ENCODE measurements at regions not wholly inside any gene's neighbourhood (a gene's known extent, or its start where the extent isn't known, plus 50 kb on each side); places are given as distances from the start of the nearest gene placed in this dataset.

GRCh38 chr10:105965141-105965540 is 1199.4 kb downstream of the SORCS1 start:
- intact Hi-C loops (cut with micrococcal nuclease) (no loop called here), dilution Hi-C loops (cut with MboI; ENCODE audit: extremely low pct_ligation_motif_present, low sequenced_read_pairs) (no loop called here)
- H3K27ac ChIP-seq (ENCODE audit: insufficient read depth, low read depth, low read length), result no peak overlapping the region
- TF ChIP-seq GATA2 (IDR thresholded peaks at IDR 0.05; ENCODE audit: insufficient read depth, insufficient read length, low read depth, low read length), result no peak
- TF ChIP-seq, protein P1, sequence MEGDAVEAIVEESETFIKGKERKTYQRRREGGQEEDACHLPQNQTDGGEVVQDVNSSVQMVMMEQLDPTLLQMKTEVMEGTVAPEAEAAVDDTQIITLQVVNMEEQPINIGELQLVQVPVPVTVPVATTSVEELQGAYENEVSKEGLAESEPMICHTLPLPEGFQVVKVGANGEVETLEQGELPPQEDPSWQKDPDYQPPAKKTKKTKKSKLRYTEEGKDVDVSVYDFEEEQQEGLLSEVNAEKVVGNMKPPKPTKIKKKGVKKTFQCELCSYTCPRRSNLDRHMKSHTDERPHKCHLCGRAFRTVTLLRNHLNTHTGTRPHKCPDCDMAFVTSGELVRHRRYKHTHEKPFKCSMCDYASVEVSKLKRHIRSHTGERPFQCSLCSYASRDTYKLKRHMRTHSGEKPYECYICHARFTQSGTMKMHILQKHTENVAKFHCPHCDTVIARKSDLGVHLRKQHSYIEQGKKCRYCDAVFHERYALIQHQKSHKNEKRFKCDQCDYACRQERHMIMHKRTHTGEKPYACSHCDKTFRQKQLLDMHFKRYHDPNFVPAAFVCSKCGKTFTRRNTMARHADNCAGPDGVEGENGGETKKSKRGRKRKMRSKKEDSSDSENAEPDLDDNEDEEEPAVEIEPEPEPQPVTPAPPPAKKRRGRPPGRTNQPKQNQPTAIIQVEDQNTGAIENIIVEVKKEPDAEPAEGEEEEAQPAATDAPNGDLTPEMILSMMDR (IDR thresholded peaks at IDR 0.05; ENCODE audit: extremely low read depth in 1 of 2, insufficient read depth in 1 of 2, low read depth in 1 of 2, low read length in 2 of 2), result no peak
- TF ChIP-seq MAX (IDR thresholded peaks at IDR 0.05; ENCODE audit: insufficient read depth, insufficient read length), result no peak
- no peak for TF ChIP-seq POLR2AphosphoS5 (IDR thresholded peaks at IDR 0.05; ENCODE audit: insufficient read depth, low read depth, low read length)
- TF ChIP-seq POLR2A (IDR thresholded peaks at IDR 0.05; ENCODE audit: low read depth, low read length), result no peak
- no peak for TF ChIP-seq JUN (IDR thresholded peaks at IDR 0.05; ENCODE audit: borderline replicate concordance, insufficient read depth, insufficient read length, low read depth)
- no peak for TF ChIP-seq FOS (IDR thresholded peaks at IDR 0.05; ENCODE audit: borderline replicate concordance, insufficient read depth, low read length)
- TF ChIP-seq EZH2 (IDR thresholded peaks at IDR 0.05; ENCODE audit: borderline replicate concordance, low read depth, low read length, severe bottlenecking), result no peak
- no peak for TF ChIP-seq MYC (IDR thresholded peaks at IDR 0.05; ENCODE audit: low read depth, low read length)
- no peak overlapping the region for H3K9ac ChIP-seq (replicated peaks; ENCODE audit: extremely low read depth, insufficient read depth, low read length)
- H2AFZ ChIP-seq (ENCODE audit: low read depth, low read length), result no peak overlapping the region
- no peaks in the 10 kb centered on the region for H3K36me3 ChIP-seq (ENCODE audit: control insufficient read depth in 2 of 2, extremely low read depth in 1 of 2, insufficient read depth in 2 of 2, low read length in 2 of 2)
- no peak overlapping the region for H3K4me2 ChIP-seq (ENCODE audit: insufficient read depth, low read length)
- CTCF ChIA-PET, result no interaction called here
- H3K79me2 ChIP-seq (ENCODE audit: control insufficient read depth, insufficient read depth, low read length), result no peaks in the 10 kb centered on the region
- H4K20me1 ChIP-seq (replicated peaks; ENCODE audit: control insufficient read depth, extremely low read depth, insufficient read depth, low read length), result no peaks in the 10 kb centered on the region
- no peaks in the 10 kb centered on the region for H3K4me1 ChIP-seq (ENCODE audit: control insufficient read depth, extremely low read depth, insufficient read depth, low read length)
- no peaks in the 10 kb centered on the region for H3K27me3 ChIP-seq (ENCODE audit: control insufficient read depth in 2 of 2, insufficient read depth in 2 of 2, low read length in 2 of 2)
- DNase-seq (ENCODE audit: low read depth, low spot score) (no peak), FAIRE-seq (no peak)
- no peak overlapping the region for H3K4me3 ChIP-seq (replicated peaks in 1 of 3; ENCODE audit: insufficient read depth in 1 of 3, low read depth in 1 of 3, low read length in 3 of 3)
- no peaks in the 10 kb centered on the region for H3K9me3 ChIP-seq (replicated peaks; ENCODE audit: control insufficient read depth, insufficient read depth, low read length)
- H3K9me1 ChIP-seq (replicated peaks; ENCODE audit: control insufficient read depth, extremely low read depth, insufficient read depth, low read length), result no peaks in the 10 kb centered on the region
- POLR2A ChIA-PET, result no interaction called here
- no TSS peak for BruUV-seq (replicated peaks)

All from endothelial cell of umbilical vein (primary cell).